NCI-H187 (cell line): ENCODE measurements at regions not wholly inside any gene's neighbourhood (a gene's known extent, or its start where the extent isn't known, plus 50 kb on each side); places are given as distances from the start of the nearest gene placed in this dataset.

Experiments
- DNase-seq, 2 experiments: peaks; one replicate each; lab custom pipeline; 2025; lab: John Stamatoyannopoulos, UW

GRCh38 chr6:23420659-23421350 is 705.2 kb upstream of the NRSN1 start:
- no peak for DNase-seq

- no peak for DNase-seq
Measured at GRCh38 chr6:23424584-23424983, 701.4 kb upstream of the NRSN1 start.

GRCh38 chr6:23435126-23435525 is 690.9 kb upstream of the NRSN1 start:
- DNase-seq = no peak

- DNase-seq = no peak
Measured at GRCh38 chr6:23435798-23436197, 690.2 kb upstream of the NRSN1 start.

DNA sequence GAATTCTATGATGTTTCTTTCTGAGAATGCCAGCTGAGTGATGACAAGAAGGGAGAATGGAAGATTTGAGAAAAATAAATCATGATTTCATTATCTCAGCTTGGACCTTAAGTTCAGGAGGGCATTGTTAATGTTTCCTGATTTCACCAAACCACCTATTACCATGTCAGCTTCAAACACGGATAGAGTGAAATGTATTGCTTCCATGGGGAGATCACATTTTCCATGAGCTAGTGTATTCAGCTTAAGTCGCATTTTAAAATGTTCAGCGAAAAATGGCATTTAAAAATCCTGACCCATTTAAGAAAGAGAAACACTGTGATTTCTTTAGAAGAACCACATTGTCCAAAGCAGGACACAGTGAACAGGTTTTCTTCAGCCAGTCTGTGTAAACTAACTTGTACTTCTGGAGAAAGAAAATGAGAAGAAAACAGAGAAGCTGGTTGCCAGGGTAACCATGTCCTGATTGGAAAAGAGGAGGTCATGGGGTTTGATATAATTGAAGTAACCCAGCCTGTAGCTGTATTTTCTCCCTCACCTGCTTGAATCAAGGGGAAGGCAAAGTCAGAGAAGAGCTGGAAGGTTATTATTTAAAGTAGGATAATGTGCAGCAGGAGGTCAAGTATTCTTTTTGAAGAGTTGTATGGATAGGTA is 684.1 kb upstream of the NRSN1 start:
- DNase-seq = no peak

DNA sequence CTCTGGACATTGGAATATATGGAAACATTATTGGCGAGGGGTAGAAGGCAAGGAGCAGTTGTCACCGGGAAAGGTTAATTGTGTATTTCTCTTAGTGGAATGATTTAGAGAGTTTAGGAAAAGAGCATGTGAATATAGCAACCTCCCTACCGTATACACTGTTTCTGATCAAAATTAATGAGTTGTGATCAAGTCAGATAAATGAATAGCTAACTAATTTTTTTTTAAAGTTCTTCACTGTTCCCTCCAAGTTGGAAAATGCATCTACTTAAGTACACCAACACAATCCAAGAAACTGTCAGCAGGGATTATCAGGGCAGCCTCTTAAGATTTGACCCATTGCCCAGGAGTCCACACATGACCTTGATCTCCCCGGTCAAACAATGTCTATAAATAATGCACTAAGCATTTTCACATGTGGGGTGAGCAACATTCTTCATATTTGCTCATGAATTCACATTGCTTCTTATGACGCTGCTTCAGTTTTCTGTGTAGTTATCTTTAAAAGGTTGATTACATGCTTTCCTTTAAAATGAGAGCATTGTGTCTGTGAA is 680.8 kb upstream of the NRSN1 start:
- no peak for DNase-seq

DNA sequence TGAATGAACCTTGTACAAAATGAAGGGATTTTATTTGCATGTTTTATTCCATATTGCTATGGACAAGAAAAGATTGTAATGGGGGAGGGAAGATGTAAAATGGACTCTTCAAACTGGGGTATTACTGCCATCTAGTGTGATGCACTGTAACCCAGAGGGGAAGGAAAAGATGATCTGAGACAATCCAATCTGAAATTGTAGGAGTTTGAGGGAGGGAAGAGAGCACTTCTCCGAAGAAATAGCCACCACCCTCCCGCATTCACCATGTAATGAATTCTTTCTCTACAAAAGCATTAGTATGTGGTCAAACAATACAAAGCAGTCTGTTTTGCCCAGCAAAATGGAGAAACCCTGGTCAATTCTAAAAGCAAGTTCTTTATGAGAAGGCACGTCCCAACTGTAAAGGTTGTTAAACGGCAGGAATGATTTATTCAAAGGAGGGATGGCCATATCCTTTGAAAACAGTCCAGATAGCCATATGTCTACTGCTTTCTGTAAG is 679.5 kb upstream of the NRSN1 start:
- peak in 1 of 2 experiments; percentile 1 for DNase-seq

DNA sequence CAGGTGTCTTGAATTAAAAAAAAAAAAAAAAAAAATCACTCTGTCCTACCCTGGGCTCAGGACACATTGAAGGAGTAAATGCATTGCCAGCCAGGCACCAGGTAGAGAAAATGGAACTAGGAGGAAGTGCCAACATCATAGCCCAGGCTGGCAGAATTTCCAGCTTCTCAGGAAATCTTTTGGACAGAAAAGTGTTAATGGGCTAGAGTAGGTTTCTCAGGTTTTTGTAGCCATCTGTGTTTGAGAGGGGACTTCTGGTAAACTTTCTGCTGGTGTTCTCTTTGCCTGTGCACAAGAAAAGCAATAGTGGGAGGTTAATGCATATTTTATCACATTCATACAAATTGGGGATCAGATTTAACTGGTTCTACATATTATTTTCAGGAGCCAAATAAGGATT is 678.3 kb upstream of the NRSN1 start:
- no peak for DNase-seq

DNA sequence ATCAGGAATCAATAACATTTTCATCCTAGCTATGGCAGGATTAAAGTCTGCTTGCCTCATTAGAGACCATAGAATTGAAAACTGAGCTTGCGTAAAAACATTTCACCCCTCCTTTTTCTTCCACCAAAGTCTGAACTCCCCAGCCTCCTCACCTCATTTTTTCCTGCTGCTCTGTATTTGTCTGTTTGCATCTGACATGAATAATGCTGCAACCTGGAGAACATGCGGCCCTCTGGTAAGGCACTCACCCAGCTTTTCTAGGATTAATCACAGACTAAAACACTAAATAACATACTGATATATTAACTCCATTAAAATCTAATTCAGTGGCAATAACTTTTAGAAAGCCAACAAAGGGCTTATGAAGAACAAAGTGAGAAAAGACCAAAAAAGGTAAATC is 677.7 kb upstream of the NRSN1 start:
- DNase-seq = no peak

- DNase-seq = no peak
Measured at GRCh38 chr6:23454080-23454976, 671.7 kb upstream of the NRSN1 start.

DNA sequence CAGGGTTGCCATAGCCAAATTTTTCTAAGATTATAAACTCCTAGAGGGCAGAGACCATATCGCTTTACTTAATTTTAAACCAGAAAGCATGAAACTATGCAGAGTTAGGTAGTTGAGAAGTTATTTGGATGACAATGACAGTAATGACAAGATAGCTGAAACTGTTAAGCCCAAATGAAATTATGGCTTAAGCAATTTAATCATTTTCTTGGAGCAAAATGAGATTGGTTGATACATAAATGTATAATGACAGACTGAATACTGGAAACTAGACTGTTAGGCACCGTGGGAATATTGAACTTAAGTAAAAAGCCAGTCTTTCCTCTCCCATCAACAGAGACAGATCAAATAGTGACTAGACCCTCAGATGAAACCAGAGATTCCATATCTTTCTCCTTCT is 670.3 kb upstream of the NRSN1 start:
- DNase-seq = no peak

DNA sequence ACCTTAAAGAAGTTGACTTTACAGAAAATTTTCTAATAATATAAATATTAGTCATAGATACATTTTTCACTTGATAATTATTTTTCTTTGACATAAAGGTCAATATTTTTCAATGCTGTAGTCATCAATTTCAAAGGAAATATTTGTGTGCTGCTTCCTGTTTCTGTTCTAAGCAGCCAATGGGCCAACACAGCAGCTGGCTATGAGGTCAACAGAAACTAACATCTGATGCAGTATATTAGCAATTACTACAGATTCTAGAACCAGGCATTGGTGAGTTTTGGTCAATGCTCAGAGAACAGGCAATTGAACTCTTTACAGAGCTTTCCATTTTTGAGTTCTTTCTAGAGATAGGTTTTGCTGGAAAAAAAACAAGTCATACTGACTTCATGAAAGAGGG is 669.6 kb upstream of the NRSN1 start:
- DNase-seq = no peak

- no peak for DNase-seq
Measured at GRCh38 chr6:23457321-23457720, 668.7 kb upstream of the NRSN1 start.

DNA sequence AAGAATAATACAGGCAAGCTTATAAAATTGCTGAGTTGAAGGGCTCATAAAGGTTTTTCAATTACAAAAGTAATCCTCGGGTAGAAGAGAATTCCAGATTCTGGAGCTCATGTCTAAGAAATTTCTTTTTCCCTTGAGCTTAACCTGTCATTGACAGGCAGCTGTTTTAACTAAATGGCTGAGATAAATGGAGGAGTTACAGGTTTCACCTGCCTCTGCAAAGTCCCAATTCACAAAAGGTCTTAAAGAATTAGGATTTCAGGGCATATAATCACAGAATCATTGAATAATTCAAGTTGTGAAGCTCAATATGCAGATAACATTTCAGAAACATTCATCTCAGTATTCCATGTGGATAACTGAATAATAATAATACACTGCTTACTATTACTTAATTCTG is 660.1 kb upstream of the NRSN1 start:
- no peak for DNase-seq

DNA sequence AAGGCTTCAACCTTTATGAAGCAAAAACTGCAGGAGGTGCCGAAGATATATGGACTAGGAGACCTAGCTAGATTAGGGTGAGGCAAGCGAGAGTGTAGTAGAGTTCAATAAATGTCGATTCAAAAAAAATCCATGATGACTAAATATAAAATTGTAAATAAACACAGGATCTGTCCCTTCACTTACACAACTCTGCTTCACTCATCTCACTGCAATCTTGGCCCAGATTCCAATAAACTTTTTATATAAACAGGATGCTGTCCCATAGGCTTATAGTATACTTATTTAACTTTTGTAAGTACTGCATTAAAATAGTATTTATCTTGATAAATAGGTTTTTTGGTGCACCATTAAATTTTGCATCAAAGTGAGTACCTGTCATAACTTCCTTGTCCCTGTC is 648.4 kb upstream of the NRSN1 start:
- no peak for DNase-seq

DNA sequence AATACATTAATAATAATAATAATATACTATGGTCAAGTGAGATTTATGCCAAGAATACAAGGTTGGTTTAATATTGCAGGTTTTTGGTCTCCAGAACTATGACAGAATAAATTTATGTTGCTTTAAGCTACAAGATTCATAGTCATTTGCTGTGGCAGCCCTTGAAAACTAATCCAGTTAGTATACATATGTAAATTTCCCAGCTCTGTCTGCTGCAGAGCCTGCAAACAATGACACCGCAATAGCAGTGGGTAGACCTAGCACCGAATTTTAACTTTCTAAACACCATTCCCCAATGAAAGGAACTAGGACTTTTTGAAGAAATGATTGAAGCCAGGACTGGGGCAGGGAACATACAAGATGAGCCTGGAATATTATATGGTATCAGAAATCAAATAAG is 647.7 kb upstream of the NRSN1 start:
- DNase-seq = no peak

- DNase-seq = no peak
Measured at GRCh38 chr6:23483896-23484295, 642.1 kb upstream of the NRSN1 start.

DNA sequence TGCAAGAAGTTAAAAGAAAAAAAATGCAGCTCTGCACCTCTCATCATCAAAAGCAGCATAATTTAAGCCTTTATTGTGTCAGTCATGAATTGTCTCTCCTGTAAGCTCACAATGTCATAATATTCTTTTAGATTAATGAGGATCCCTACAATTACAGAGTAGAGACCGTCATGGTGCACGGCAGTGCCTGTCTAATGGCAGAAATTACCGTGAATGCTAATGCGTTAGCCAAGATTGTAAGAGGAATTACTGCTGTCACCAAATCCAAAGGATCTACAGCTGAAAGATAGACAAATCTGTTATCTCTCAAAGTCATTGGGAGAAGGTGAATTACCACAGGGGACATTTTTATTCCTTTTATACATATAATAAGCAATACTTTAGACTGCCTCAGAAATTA is 631.6 kb upstream of the NRSN1 start:
- DNase-seq = no peak

- DNase-seq = no peak
Measured at GRCh38 chr6:23498013-23498412, 628.0 kb upstream of the NRSN1 start.

DNA sequence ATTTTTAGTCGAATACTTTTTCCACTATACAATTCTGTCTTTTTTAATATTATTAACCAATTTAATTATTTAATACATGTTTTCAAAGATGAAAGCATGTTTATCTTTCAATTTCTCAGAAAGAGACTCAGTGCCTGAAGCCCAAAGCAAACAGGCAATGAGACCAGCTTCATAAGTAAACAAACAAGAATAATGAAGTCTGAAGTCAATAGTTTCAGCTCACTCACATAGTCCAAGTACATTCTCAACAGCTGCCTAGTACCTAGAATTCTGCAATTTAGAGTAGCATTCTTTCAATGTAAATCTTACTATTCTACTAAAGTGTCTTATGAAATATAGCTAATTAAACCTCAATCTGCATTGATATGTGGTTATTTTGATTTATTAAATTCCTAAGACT is 626.5 kb upstream of the NRSN1 start:
- no peak for DNase-seq

GRCh38 chr6:23503173-23503572 is 622.8 kb upstream of the NRSN1 start:
- DNase-seq = no peak

- DNase-seq = no peak
Measured at GRCh38 chr6:23505026-23505425, 621.0 kb upstream of the NRSN1 start.
